Trophoblast cell (in vitro differentiated cells and primary cell): ENCODE measurements at regions not wholly inside any gene's neighbourhood (a gene's known extent, or its start where the extent isn't known, plus 50 kb on each side); places are given as distances from the start of the nearest gene placed in this dataset.

Source experiments
- DNase-seq, 2 donors: peaks; one replicate each; pipeline ENCODE4 v3.0.0-alpha.2; 2016
- H2AFZ ChIP-seq: 2 replicates; pipeline ENCODE4 v1.6.1; 2013; ENCODE audit warnings: low read length, moderate library complexity, mild to moderate bottlenecking; ENCODE audit not compliant: insufficient read depth, poor library complexity
- H2AK5ac ChIP-seq: 2 replicates; pipeline ENCODE4 v1.6.1; 2013; ENCODE audit warnings: mild to moderate bottlenecking, low read length
- H2BK120ac ChIP-seq: 2 replicates; pipeline ENCODE4 v1.6.1; 2013; ENCODE audit warnings: low read length, mild to moderate bottlenecking, moderate library complexity; ENCODE audit not compliant: insufficient read depth, poor library complexity
- H2BK12ac ChIP-seq: 2 replicates; pipeline ENCODE4 v1.6.1; 2013; ENCODE audit warnings: mild to moderate bottlenecking, low read length, moderate library complexity
- H2BK5ac ChIP-seq: 2 replicates; pipeline ENCODE4 v1.6.1; 2013; ENCODE audit warnings: low read length, low read depth, moderate library complexity, mild to moderate bottlenecking; ENCODE audit not compliant: poor library complexity
- H3K14ac ChIP-seq: 2 replicates; pipeline ENCODE4 v1.6.1; 2013; ENCODE audit warnings: mild to moderate bottlenecking, low read length
- H3K18ac ChIP-seq: 2 replicates; pipeline ENCODE4 v1.6.1; 2013; ENCODE audit warnings: mild to moderate bottlenecking, low read length
- H3K23ac ChIP-seq: 2 replicates; pipeline ENCODE4 v1.6.1; 2013; ENCODE audit warnings: low read length
- H3K27ac ChIP-seq: 2 replicates; pipeline ENCODE4 v1.5.1; 2013; ENCODE audit warnings: low read depth, mild to moderate bottlenecking, inconsistent platforms, low read length, moderate library complexity
- H3K27me3 ChIP-seq: 2 replicates; pipeline ENCODE4 v1.6.1; 2013; ENCODE audit warnings: inconsistent platforms, mild to moderate bottlenecking, low read length, moderate library complexity; ENCODE audit not compliant: insufficient read depth
- H3K36me3 ChIP-seq, 2 experiments: 1 replicate in 1 of 2; 2 replicates in 1 of 2; pipeline ENCODE4 v1.6.1; 2013; ENCODE audit warnings: low read length in 2 of 2, mild to moderate bottlenecking in 2 of 2, moderate library complexity in 1 of 2; ENCODE audit not compliant: insufficient read depth in 2 of 2, control insufficient read depth in 1 of 2
- H3K4ac ChIP-seq: 2 replicates; pipeline ENCODE4 v1.6.1; 2013; ENCODE audit warnings: low read depth, mild to moderate bottlenecking, low read length, moderate library complexity
- H3K4me1 ChIP-seq, 2 experiments: 1 replicate in 1 of 2; 2 replicates in 1 of 2; pipeline ENCODE4 v1.6.1; 2013; ENCODE audit warnings: low read length in 2 of 2, mild to moderate bottlenecking in 2 of 2, moderate library complexity in 1 of 2; ENCODE audit not compliant: insufficient read depth in 2 of 2, control insufficient read depth in 1 of 2
- H3K4me2 ChIP-seq: 2 replicates; pipeline ENCODE4 v1.6.1; 2013; ENCODE audit warnings: inconsistent platforms, mild to moderate bottlenecking, low read length, moderate library complexity
- H3K4me3 ChIP-seq: 2 replicates; pipeline ENCODE4 v1.5.1; 2013; ENCODE audit warnings: mild to moderate bottlenecking, low read depth, low read length, inconsistent platforms
- H3K79me1 ChIP-seq: one replicate; pipeline ENCODE4 v1.6.1; 2013; ENCODE audit warnings: low read length
- H3K79me2 ChIP-seq: 2 replicates; pipeline ENCODE4 v1.6.1; 2013; ENCODE audit warnings: low read length, mild to moderate bottlenecking; ENCODE audit not compliant: control insufficient read depth, insufficient read depth, poor library complexity
- H3K9ac ChIP-seq: 2 replicates; pipeline ENCODE4 v1.6.1; 2013; ENCODE audit warnings: mild to moderate bottlenecking, low read length
- H3K9me3 ChIP-seq: 2 replicates; pipeline ENCODE4 v1.6.1; 2013; ENCODE audit warnings: low read depth, mild to moderate bottlenecking, control low read depth, inconsistent platforms, low read length; ENCODE audit not compliant: insufficient read depth
- H4K12ac ChIP-seq: 2 replicates; pipeline ENCODE4 v1.6.1; 2013; ENCODE audit warnings: low read depth, mild to moderate bottlenecking, low read length, moderate library complexity
- H4K8ac ChIP-seq: 2 replicates; pipeline ENCODE4 v1.6.1; 2013; ENCODE audit warnings: low read depth, mild to moderate bottlenecking, low read length, moderate library complexity
- H4K91ac ChIP-seq: one replicate; pipeline ENCODE4 v1.6.1; 2013; ENCODE audit warnings: low read depth, mild to moderate bottlenecking, low read length, moderate library complexity
- WGBS: extraction: QIAGEN DNeasy Blood & Tissue Kit; methylation state at CpG from one replicate; pipeline ENCODE4 v1.1.7; 2013; ENCODE audit warnings: missing lambda C conversion rate; ENCODE audit not compliant: insufficient read length, insufficient coverage; ENCODE audit errors: extremely low coverage; 5-methylcytosine and 5-hydroxymethylcytosine counted together

- H3K27ac ChIP-seq: no peak overlapping the region
- H3K4me1 ChIP-seq: no peaks in the 10 kb centered on the region
- no peak overlapping the region for H2BK12ac ChIP-seq
- no peak overlapping the region for H2BK120ac ChIP-seq
- no peaks in the 10 kb centered on the region for H3K36me3 ChIP-seq
- no peak overlapping the region for H3K18ac ChIP-seq
- H3K79me2 ChIP-seq: no peaks in the 10 kb centered on the region
- no peak overlapping the region for H3K4me2 ChIP-seq
- no peak overlapping the region for H3K4ac ChIP-seq
- H3K27me3 ChIP-seq: no peaks in the 10 kb centered on the region
- WGBS: no CpG with 5 or more reads among the region's 2 CpGs
- no peak overlapping the region for H3K9ac ChIP-seq
- H3K4me3 ChIP-seq: no peak overlapping the region
- no peaks in the 10 kb centered on the region for H3K79me1 ChIP-seq
- peaks cover 2% of the 10 kb centered on the region for H3K9me3 ChIP-seq
- no peak overlapping the region for H2AFZ ChIP-seq
- no peak overlapping the region for H4K12ac ChIP-seq
- no peak overlapping the region for H3K23ac ChIP-seq
- no peak overlapping the region for H2BK5ac ChIP-seq
- no peak overlapping the region for H2AK5ac ChIP-seq
- H4K8ac ChIP-seq: no peak overlapping the region
- H4K91ac ChIP-seq: no peak overlapping the region
- no peak for DNase-seq
- no peak overlapping the region for H3K14ac ChIP-seq
Measured at GRCh38 chr6:20338156-20338555, 63.5 kb upstream of the E2F3 start.

DNA sequence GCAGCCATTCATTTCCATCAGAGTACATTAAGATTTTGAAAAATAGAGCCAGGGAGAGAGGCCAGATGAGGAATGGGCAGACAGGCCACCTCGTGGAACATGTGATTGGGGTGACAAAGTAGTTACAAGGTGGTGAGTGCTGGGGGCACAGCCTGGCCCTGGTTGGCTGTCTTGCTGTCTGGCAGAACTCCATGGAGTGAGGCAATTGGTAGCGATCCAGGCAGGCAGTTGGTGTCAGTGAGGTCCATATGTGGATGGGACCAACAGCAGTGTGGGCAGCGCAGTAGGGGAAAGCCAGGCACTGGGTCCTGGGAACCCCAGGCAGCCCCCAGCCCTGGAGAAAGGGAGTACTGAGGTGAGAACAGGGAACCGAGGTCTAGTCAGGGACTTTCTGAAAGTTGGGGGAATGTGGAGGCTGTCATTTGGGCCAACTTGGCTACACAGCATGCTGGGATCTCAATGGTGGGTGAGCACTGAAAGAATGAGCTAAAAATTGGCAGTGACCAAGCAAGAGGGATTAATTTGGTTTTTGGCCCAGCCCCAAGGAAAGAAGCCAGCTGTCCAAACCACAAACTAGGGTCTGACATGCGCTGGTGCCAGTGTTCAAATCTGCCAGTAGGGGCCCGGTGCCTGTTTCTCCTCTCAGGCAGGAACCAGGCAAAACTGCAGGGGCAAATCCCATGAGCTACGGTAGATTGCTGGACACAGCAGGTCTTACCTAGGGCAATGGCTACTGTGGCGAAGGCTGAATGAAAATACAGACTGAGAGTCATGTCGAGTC, 61.4 kb upstream of the E2F3 start:
- no peak overlapping the region for H4K12ac ChIP-seq
- H3K27ac ChIP-seq: no peak overlapping the region
- H3K9ac ChIP-seq: no peak overlapping the region
- H3K4me2 ChIP-seq: no peak overlapping the region
- WGBS: no CpG with 5 or more reads among the region's 9 CpGs
- H4K91ac ChIP-seq: no peak overlapping the region
- no peak overlapping the region for H2AFZ ChIP-seq
- H3K36me3 ChIP-seq: no peaks in the 10 kb centered on the region
- no peak overlapping the region for H2BK5ac ChIP-seq
- no peak overlapping the region for H3K14ac ChIP-seq
- H3K18ac ChIP-seq: no peak overlapping the region
- no peak for DNase-seq
- H3K27me3 ChIP-seq: no peaks in the 10 kb centered on the region
- no peak overlapping the region for H3K4ac ChIP-seq
- peaks cover 2% of the 10 kb centered on the region for H3K9me3 ChIP-seq
- H2BK120ac ChIP-seq: no peak overlapping the region
- no peaks in the 10 kb centered on the region for H3K4me1 ChIP-seq
- H2BK12ac ChIP-seq: no peak overlapping the region
- no peak overlapping the region for H4K8ac ChIP-seq
- H3K4me3 ChIP-seq: no peak overlapping the region
- no peaks in the 10 kb centered on the region for H3K79me2 ChIP-seq
- no peak overlapping the region for H2AK5ac ChIP-seq
- H3K23ac ChIP-seq: no peak overlapping the region
- no peaks in the 10 kb centered on the region for H3K79me1 ChIP-seq

GRCh38 chr6:20341096-20341495, 60.6 kb upstream of the E2F3 start:
- Histone ChIP-seq H3K4me3 (no peak overlapping the region), H3K4me2 (no peak overlapping the region), H2BK120ac (no peak overlapping the region), H3K27me3 (no peaks in the 10 kb centered on the region), H3K4ac (no peak overlapping the region), H3K23ac (no peak overlapping the region), H2BK5ac (no peak overlapping the region), H3K4me1 (no peaks in the 10 kb centered on the region), H3K18ac (no peak overlapping the region), H3K79me2 (no peaks in the 10 kb centered on the region), H2AK5ac (no peak overlapping the region), H3K36me3 (no peaks in the 10 kb centered on the region), H3K14ac (no peak overlapping the region), H2AFZ (no peak overlapping the region), H4K91ac (no peak overlapping the region), H4K12ac (no peak overlapping the region), H3K27ac (no peak overlapping the region), H4K8ac (no peak overlapping the region), H3K79me1 (no peaks in the 10 kb centered on the region), H2BK12ac (no peak overlapping the region), H3K9me3 (peaks cover 2% of the 10 kb centered on the region), H3K9ac (no peak overlapping the region)
- DNase-seq: no peak
- WGBS: no CpG with 5 or more reads among the region's 2 CpGs

GRCh38 chr6:20341564-20341963, 60.1 kb upstream of the E2F3 start:
- Histone ChIP-seq H3K18ac (no peak overlapping the region), H2AFZ (no peak overlapping the region), H4K91ac (no peak overlapping the region), H2BK5ac (no peak overlapping the region), H3K4me3 (no peak overlapping the region), H3K4me1 (no peaks in the 10 kb centered on the region), H3K36me3 (no peaks in the 10 kb centered on the region), H4K8ac (no peak overlapping the region), H3K4me2 (no peak overlapping the region), H3K9me3 (peaks cover 2% of the 10 kb centered on the region), H3K23ac (no peak overlapping the region), H2BK12ac (no peak overlapping the region), H3K27ac (no peak overlapping the region), H3K9ac (no peak overlapping the region), H2AK5ac (no peak overlapping the region), H2BK120ac (no peak overlapping the region), H3K79me2 (no peaks in the 10 kb centered on the region), H3K27me3 (no peaks in the 10 kb centered on the region), H4K12ac (no peak overlapping the region), H3K79me1 (no peaks in the 10 kb centered on the region), H3K4ac (no peak overlapping the region), H3K14ac (no peak overlapping the region)
- no CpG with 5 or more reads among the region's 4 CpGs for WGBS
- DNase-seq: no peak
